GM19240 (cell line): ENCODE measurements at regions not wholly inside any gene's neighbourhood (a gene's known extent, or its start where the extent isn't known, plus 50 kb on each side); places are given as distances from the start of the nearest gene placed in this dataset.

ENCODE experiments used
- DNase-seq: peaks from one replicate; pipeline ENCODE4 v3.0.0; 2011; ENCODE audit warnings: low spot score; ENCODE audit not compliant: insufficient read length

DNA sequence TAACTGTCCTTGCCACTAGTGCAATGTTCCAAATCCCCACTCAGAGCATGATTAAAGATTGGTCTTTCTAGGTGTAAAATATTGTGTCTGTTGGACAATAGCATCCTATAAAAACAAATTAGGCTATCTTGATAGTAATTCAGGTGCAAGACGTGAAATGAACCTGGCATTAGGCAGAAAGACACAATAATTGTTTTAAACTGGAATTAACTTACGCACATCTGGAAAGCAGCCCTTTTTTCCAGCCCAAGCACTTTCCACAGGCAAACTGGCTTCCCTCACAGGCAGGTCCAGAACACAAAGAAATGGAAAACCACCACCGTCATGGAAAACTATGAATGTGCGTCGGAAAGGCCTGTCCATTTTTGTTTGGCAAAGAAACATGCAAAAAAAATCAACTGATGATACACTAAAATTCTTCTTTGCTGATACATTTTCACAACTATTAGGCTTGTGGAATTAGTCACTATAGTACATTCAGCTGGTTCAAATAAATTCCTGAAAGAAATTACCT lies 474.7 kb upstream of the IL12A start:
- DNase-seq = no peak

DNA sequence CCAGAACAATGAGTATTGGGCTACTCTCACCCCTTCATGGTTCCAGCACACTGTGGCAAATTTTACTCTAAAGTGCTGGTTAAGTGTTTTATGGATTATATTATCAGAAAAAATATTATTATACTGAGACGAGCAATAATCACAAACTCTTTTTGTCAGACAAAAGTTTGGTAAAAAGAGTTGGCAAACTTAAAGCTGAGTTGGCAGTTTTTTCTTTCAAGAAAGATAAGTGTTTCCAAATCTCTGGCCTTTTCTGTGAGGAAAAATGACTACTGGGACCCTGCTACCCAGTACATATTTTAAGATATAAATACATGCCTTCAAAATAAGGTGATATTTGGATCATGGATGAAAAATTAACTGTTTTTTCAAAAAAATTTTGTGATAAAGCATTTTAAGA lies 471.5 kb upstream of the IL12A start:
- DNase-seq = no peak

DNA sequence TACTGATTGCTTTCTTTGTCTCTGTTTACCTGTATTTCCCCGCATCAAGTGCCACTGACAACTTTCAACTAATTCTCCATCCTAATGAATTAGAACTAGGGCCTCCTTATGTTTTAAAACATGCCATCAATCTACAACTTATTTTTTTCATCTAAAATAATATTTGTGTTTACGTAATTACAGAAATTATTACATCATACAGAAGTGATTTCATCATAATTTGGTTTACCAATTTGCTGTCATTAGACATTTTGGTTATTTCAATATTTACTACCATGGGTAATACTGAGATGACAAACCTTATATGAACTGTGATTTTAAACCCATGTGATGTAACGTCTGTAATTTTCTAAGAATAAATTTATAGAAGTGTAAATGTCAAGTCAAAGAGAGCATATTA lies 468.0 kb upstream of the IL12A start:
- DNase-seq = no peak

DNA sequence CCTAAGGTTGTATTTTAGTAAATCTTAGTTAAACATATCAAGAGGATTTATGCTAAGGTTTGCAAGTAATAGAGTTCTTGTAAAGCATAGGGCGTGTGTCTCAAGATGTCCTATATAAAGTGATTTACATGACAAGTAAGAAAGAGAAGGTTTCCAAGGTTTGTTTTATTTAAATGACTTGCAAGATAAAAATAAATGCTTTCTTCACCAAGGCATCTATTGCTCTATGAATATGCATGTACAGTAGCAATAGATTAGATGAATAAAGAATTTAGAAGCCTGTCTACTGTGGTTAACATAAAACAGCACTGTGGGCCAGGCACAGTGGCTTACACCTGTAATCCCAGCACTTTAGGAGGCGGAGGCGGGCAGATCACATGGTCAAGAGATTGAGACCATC lies 466.4 kb upstream of the IL12A start:
- DNase-seq = no peak

DNA sequence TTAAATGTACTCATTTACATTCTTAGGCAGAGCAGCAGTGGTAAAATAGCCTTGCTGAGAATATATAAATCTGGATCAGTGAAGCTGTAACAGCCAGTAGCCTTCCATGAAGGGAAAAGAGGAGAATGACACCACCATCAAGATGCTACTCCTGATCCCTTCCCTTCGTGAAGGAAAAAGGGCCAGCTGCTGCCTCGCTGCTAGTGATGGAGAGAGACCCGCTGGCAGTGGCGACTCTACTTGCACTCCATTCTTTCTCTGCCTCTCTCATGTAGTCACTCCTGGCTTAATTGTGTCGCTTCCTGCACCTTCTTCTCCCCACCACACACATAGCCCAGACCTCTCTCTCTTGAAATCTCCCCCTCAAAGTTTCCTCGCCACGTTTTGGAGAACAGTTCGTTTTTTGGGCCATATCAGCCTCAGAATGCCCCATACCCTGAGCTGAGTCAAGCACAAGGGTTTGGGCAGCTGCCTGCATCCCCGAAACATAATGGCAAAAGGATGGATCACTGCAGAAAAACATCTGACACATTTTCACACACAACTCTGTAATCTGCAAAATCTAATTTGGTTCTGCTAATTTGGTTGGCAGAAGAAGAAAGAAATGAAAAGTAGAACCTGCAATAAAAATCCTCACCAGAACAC lies 460.3 kb upstream of the IL12A start:
- DNase-seq = no peak

DNA sequence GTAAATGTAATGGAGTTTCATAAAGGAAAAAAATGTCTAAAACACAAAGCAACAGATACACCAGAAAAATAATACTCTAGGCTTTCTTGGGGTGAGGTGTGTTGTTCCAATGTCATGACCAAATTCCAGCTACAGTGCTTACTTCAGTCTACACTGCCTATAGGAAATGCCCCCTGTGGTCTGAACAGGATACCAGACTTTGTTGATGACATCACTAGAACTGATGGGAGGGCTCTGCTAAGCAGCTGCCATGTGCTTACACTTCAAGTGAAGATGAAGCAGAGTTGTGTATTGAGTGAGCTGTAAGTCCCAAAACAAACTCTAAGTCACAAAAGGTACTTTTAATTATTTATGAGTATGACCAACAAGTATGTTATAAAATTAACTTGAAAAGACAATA lies 456.1 kb upstream of the IL12A start:
- no peak for DNase-seq

DNA sequence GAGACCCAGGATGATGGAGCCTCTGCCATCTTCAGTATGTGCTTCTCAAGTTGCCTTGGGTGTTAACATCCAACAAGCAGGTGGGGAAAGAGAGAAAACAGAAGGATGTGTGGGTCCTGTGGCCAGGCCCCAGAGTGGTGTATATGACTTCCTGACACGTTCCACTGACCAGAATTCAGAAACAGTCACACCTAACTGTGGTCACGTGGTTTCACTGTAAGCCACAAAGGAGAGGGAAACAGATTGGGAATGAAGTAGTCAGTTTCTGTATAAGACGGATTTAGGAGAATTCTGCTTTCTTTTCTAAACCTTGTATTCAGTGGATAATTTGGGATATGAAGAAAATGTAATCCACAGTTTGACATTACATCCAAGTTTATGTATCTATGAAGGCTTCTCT lies 454.1 kb upstream of the IL12A start:
- no peak for DNase-seq

DNA sequence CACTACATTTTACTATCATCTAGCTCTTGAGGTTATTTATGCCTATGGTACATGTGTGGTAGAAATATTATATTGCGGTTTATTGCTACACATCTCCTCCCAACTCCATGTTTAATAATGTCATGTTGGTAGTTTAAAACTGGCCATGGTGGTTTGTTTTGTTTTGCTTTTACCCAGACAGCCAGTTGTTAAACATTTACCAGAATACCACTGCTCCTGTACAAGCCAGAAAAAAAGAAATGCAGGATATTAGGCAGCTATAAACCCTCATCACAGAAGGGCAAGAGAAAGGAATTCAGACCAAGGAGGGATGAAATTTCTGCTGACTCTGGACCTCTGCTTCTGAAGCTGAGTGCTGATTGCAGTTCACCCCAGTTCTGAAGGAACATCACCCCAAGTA lies 451.8 kb upstream of the IL12A start:
- DNase-seq = no peak

DNA sequence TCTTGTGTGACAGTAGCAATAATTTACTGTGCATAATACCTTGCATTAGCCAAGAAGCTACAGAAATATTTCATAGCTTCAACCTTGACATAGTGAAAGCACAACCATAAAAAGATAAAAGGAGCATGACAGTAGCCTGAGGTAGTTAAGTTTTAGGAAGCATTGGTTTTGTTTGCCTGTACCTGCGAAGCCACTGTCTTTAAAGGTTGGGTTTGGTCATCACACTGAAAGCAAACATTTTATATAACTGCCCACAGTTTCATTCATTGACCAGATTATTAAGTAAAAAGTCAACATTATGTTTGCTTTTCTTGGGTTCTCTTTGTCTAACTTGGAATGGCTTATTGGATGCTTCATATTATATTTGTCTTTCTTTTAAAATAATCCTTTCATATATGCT lies 450.1 kb upstream of the IL12A start:
- no peak for DNase-seq

DNA sequence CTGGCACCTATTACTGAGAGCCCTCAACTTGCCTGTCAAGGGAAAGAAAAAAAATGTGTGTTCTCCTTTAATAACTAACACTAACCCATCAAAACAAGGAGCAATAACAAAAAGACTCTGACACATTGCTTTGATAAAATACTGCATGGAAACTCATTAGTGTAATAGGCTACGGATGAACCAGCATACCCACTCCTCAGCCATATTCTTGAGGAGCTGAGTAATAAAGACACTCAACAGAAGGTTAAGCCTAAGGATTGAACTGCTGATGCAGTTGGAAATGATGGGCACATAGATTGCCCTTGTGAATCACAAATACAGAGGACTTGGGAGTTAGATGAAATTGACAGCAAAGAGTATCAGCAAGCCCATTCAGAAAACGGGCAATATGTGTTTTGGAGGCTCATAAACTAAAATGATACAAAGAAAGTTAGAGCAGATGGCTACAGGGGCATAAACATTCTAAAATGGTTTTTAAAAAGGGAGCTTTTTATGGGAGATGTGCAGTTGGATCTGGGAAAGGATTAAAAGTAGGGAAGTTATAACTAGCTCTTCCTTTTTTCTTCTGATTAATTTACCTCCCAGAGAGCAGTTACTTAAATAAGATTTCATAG lies 447.6 kb upstream of the IL12A start:
- no peak for DNase-seq

DNA sequence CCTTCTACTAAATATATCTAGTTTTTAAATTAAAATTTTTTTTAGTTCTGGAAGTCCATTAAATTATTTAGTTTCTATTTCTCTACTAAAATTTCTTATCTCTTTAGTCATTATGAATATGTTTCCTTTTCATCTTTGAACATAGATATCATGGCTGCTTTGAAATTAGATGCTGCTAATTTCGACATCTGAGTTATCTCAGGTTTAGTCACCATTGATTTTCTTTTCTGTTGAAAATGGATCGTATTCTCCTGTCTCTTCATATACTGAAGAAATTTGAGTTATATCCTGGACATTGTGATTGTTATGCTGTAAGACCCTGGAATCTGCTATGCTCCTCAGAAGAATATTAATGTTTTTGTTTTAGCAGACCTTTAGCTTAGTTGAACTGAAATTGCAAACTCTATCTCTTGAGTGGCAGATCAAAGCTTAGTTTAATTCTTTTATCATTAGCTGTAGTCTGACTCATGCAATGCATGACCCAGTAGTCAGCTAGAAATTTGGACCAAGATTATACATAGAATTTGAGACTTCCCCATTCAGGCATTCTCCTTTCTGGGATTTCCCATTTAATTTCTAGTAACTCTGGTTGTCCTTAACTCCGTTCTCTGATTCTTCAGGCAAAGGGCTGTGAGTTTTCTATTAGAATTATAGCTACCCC lies 439.8 kb upstream of the IL12A start:
- no peak for DNase-seq

DNA sequence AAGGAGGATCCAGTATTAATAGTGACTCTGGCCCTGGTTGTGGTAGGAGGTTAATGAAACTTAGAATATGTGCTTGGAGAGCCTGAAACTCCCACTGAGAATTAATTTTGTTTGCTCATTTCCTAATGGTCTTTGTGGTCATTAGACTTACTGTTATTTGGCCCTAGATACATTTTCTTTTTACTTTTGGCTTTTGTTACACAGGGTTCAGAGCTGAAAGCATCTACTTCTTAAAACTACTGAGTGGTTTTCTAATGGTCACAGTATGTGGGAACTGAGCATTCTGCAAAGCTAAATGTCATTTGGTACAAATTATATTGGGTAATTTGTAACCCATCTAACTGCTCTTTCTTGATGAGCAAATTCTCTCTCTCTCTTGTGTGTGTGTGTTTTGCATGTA lies 433.4 kb upstream of the IL12A start:
- DNase-seq = no peak

DNA sequence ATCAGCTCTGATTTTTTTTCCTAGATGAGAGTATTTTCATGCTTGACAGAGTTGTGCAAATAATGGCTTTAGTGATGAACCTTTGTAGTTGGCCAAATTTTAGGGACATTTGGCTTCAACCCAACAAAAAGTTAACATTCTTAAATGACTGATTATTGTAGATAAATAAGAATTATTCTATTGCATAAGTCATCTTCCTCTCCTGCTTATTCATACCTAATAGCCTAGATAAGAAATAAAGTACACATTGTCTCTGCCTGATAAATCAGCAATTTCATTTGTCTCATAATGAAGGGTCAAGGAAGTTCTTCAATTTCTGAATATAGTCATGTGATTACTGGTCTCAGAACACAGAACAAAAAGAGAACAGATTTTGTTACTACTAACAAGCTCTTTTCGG lies 428.9 kb upstream of the IL12A start:
- no peak for DNase-seq

DNA sequence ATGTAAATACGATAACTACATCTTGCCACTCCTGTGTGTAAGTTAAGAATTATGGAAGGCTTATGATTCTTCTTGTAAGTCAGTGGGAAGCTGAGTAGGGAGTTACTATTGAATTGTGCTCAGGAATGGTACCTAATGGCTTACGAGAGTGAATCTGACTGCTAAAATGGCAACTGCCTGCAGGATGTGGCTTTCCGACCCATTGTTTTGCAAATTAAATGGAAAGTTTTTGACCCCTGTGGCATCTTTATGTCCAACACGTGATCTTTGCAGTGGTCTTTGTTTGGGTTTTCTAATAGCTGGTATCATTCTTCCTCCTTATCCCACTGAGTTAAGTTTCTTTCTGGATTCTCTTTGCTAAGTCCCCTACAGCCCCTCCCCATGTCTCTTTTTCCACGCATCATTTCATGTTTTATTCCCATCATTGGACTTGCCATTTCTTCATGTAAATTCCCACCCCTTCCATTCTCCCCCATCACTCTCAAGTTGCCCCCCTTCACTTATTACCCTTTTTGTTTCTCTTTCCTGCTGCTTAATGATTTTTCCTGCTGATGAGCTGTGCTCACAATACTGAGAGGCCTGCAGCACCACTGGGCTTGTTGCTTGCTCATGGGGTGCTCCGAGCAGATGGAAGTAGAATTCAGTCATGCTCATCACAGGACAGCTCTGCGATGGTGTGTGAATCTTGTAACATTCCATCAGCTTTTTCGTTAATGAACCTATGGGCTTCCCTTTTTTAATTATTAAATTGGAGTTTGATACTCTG lies 428.2 kb upstream of the IL12A start:
- no peak for DNase-seq

DNA sequence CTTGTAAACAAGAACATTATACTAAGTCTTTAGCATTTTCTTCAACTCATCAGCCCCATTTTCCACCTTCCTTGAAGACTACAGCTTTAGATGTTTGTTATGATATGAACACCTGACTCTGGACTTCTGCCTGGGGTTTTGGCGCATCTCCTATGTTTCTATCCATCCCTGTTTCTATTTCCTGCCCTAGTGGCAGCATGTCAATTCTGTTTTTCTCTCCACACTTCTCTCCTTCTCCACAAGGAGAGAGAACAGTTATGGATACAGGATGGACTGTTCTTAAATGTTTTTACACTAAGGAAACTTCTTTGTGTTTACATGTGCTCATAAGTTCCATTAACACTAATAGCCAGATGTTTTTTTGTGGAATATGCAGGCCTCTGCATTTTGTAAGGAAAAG lies 423.3 kb upstream of the IL12A start:
- no peak for DNase-seq

DNA sequence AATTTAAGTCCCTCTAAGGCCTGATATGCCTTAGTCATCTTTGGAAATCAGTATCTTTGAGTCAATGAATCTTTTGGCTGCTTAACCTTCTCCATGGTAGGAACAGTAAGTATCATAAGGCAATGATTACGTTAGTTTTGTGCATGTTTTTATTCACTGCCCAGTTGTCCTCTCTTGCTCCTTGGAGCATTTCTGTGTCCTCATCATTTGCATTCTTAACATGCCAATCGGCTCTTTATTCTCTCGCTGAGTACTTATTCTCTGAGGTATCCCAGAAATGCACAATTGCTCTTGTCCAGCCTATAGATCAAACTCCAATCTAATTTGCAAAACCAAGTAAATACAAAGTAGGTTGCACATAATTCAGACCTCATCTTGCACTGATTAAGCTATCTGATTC lies 405.0 kb upstream of the IL12A start:
- DNase-seq = no peak

DNA sequence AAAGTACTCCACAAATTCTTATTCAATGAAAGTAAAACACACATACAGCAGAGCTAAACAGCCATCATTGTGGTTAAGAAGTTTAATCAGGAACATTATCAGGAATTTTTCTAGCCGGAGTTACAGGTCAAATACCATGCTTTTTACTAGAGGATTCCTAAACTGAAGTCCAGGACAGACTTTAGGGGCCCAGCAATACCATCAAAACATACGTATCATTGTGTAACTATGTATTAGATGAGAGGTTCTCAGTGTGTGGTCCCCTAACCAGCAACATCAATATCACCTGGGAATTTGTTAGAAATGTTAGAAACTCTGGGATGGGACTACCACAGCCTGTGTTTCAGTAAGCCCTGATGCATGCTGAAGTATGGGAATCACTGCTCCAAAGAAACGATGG lies 404.2 kb upstream of the IL12A start:
- no peak for DNase-seq

DNA sequence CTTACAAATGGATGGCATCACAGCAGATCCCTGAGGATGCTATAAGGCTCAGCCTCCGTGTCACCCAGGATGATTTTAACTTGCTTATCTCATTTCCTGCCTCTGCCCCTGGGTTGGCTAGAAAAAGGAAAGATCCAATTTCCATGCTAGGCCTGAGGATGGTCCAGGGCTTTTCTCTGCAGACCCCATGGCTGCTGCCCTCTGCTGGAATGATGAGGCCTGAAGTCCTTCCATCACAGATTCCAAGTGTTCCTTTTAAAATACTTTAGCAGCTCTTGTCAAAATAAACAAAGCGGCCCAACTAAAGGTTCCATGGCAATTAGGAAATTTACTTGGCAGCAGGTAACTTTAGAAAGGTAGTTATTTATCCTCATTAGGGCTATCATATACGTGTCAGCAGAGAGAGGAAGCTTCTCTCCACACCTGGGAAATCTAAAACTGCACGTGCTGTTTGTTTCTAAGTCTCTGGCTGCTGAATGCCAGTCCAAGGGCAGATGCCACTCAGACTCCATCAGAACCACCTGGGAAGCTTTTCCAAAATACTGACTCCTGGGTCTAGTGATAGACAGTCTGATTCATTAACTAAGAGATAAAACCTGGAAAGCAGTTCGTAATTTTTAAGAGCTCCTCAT lies 401.9 kb upstream of the IL12A start:
- no peak for DNase-seq

DNA sequence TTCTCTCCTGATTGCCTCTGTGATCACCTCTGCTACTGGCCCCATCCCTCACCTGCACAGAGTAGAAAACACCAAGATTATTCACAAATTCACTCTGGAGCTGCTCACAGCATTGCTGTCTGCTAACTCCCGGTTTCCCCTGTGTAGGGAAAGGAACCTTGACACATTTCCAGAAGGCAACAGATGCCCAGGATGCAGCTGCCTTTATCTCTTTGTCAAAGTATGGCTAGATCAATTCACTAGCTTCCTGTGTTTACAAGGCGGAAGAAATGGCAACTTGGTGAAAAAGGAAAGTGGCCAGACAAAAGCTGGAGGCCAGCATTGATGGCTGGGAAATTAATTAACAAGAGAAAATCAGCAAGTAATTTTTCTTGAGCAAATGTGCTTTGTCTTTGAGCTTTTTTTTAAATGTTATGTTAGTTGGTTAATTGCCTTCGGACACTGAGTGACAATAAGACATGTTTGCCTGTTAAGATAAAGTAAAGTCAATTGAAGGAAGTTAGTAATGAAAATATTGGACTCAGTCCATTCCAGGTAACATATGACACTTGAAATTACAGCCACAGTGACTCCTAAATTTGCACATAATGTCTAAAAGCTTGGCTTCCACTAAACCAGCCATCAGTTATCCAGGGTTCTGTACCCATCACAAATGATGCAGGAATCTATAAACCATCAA lies 394.6 kb upstream of the IL12A start:
- no peak for DNase-seq

DNA sequence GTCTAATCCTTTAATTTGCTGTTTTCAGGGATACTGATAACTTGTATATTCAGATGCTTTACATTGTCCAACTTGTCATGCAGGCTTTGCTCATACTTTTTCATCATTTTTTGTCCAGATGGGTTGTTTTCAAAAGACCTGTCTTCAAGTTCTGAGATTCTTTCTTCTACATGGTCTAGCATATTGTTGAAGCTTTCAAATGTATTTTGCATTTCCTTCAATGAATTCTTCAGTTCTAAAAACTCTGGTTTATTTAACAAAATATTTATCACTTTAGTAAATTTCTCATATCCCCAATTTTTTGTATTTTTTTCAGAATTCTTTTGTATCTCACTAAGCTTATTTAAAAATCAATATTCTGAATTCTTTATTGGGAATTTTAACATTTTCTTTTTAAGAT lies 388.3 kb upstream of the IL12A start:
- DNase-seq = no peak

DNA sequence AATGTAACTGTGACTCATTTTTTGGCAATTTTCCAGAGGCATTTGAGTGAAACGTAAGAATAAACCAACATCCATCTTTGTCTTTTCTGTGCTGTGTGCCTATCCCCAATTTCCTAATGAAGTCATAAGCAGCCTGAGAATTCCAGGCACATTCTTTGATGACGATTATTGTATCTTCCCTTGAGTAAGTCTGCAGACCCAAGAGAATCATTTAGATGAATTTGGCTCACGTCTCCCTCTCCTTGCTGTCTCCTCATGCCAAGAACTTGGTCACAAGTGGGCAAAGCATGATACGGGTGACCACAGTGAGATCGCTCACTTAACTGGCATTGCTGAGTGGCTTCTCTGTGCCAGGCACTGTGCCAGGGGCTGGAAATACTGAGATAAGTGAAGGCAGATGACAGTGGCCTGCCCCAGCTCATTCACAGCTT lies 384.5 kb upstream of the IL12A start:
- DNase-seq = no peak
